Kidney (tissue), 13 donors: ENCODE measurements at regions not wholly inside any gene's neighbourhood (a gene's known extent, or its start where the extent isn't known, plus 50 kb on each side); places are given as distances from the start of the nearest gene placed in this dataset.
A peak's percentile ranks its signal among the peaks of the same experiment; 100 is the strongest.
"Not testable (repeated sequence)": the region's sequence is repeated elsewhere in the genome, so short reads cannot be mapped to it uniquely, and the experiment has no call there.

Source experiments
- DNase-seq, 5 donors: peaks; one replicate each; pipeline ENCODE4 v3.0.0-alpha.2; 2013 to 2020
- FAIRE-seq: peaks from 2 replicates; lab custom pipeline; 2012; peaks lifted over from hg19 to GRCh38; lab: Jason Lieb, UNC
- H3K27ac ChIP-seq, 2 donors: one replicate each; pipeline ENCODE4 v1.7.0; 2013; ENCODE audit warnings: low read depth in 2 of 2, low read length in 2 of 2, inconsistent platforms in 1 of 2
- H3K27me3 ChIP-seq: one replicate; pipeline ENCODE4 v1.7.1; 2013; ENCODE audit warnings: low read length, inconsistent platforms; ENCODE audit not compliant: control insufficient read depth, insufficient read depth
- H3K36me3 ChIP-seq, 3 donors: one replicate each; pipeline versions ENCODE4 v1.7.0 to v1.7.1; 2013; ENCODE audit warnings: low read length in 3 of 3, control low read depth in 1 of 3, inconsistent platforms in 1 of 3; ENCODE audit not compliant: insufficient read depth in 3 of 3, control insufficient read depth in 2 of 3
- H3K4me1 ChIP-seq, 3 donors: one replicate each; pipeline versions ENCODE4 v1.7.0 to v1.7.1; 2013; ENCODE audit warnings: low read length in 3 of 3, inconsistent platforms in 1 of 3, low read depth in 1 of 3; ENCODE audit not compliant: control insufficient read depth in 2 of 3, insufficient read depth in 2 of 3
- H3K4me3 ChIP-seq, 3 donors: one replicate each; pipeline versions ENCODE4 v1.7.0 to v1.8.1; 2013; ENCODE audit warnings: low read length in 3 of 3, control low read depth in 1 of 3, inconsistent platforms in 1 of 3
- H3K9ac ChIP-seq, 3 donors: one replicate each; pipeline versions ENCODE4 v1.7.0 to v1.7.1; 2013; ENCODE audit warnings: low read length in 3 of 3, control low read depth in 1 of 3, inconsistent platforms in 1 of 3
- H3K9me3 ChIP-seq, 3 donors: one replicate each; pipeline versions ENCODE4 v1.7.0 to v1.7.1; 2013; ENCODE audit warnings: low read length in 3 of 3, control low read depth in 1 of 3, inconsistent platforms in 1 of 3; ENCODE audit not compliant: control insufficient read depth in 2 of 3, insufficient read depth in 1 of 3
- intact Hi-C: fragments of 100-400 bp; cut with DNase I; formaldehyde crosslinking; loops from one replicate; pipeline ENCODE4 v1.11.1; 2022
- TF ChIP-seq, protein P1 (sequence below): IDR thresholded peaks from 3 replicates; pipeline ENCODE4 v1.5.1; 2012; ENCODE audit warnings: mild to moderate bottlenecking, moderate library complexity, borderline replicate concordance; ENCODE audit not compliant: insufficient read depth; ENCODE audit errors: extremely low read depth
- donor health status: control.
- donor health status: control.
- donor health status: control.
- donor health status: control.
- donor health status: control.
- donor health status: DM: yes; HTN: yes; CAD: no.
- donor health status: Normal renal cell carcinoma (clear cell type).

DNA sequence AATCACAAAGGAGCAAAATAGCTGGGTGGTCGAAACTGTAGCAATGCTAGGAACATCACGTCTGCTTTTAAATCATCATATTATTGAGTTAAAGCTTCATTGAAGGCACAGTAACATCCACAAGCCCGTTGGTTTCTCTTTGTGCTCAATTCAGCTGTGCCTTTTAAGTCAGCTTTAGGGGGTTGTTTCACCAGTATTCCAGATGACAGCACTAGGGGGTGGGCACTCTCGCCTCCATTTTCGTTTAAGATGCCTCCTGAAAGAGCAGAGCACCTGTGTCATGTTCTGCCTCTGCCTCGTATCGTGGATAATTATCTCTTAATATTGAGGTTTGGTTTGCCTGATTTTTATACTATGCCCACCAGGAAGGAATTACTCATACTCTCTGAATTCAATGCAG lies 139.8 kb upstream of the PTBP2 start:
- TF ChIP-seq, protein P1, sequence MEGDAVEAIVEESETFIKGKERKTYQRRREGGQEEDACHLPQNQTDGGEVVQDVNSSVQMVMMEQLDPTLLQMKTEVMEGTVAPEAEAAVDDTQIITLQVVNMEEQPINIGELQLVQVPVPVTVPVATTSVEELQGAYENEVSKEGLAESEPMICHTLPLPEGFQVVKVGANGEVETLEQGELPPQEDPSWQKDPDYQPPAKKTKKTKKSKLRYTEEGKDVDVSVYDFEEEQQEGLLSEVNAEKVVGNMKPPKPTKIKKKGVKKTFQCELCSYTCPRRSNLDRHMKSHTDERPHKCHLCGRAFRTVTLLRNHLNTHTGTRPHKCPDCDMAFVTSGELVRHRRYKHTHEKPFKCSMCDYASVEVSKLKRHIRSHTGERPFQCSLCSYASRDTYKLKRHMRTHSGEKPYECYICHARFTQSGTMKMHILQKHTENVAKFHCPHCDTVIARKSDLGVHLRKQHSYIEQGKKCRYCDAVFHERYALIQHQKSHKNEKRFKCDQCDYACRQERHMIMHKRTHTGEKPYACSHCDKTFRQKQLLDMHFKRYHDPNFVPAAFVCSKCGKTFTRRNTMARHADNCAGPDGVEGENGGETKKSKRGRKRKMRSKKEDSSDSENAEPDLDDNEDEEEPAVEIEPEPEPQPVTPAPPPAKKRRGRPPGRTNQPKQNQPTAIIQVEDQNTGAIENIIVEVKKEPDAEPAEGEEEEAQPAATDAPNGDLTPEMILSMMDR = no peak
- Histone ChIP-seq H3K9ac (no peak overlapping the region), H3K9me3 (no peaks in the 10 kb centered on the region), H3K36me3 (no peaks in the 10 kb centered on the region), H3K27me3 (no peaks in the 10 kb centered on the region), H3K27ac (no peak overlapping the region), H3K4me1 (no peaks in the 10 kb centered on the region), H3K4me3 (no peak overlapping the region)
- intact Hi-C loops = no loop called here
- no peak for DNase-seq
- FAIRE-seq = no peak

DNA sequence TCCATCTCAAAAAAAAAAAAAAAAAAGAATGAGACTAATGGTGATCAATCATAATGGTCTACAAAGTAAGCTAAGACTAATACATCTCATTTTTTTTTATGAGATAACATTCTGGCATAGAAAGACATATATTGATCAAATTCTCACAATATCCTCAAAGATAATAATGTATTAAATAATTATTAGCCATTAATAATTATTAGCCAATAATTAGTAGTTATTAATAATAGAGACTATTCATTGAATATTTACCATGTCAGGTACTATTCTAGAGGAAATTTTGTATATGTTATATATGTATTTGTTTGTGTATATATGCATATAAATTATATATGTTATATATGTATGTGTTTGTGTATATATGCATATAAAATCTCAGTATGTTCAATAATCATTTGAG lies 137.7 kb upstream of the PTBP2 start:
- FAIRE-seq (peak; percentile 91), DNase-seq (no peak)
- Histone ChIP-seq H3K27ac (no peak overlapping the region), H3K9me3 (no peaks in the 10 kb centered on the region), H3K4me1 (no peaks in the 10 kb centered on the region), H3K9ac (no peak overlapping the region), H3K36me3 (no peaks in the 10 kb centered on the region), H3K4me3 (no peak overlapping the region), H3K27me3 (no peaks in the 10 kb centered on the region)
- TF ChIP-seq, protein P1 = no peak
- intact Hi-C loops = no loop called here

DNA sequence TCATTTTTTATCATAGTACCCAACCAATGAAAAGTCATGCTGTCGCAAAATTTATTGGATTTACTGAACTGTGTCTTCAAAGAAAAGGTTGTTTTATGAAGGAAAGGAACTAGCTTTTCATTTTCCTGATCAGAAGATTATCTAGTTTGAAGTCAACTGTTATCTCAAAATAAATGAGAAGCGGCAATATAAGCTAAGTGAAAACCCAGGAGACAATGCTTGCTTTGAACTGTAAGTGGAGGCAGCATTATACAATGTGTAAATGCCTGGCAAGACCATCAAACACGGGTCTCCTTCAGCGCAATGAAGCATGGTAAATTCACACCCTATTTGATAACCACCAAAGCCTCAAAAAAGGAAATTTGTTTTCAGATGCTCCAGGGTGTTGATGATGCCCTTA lies 134.4 kb upstream of the PTBP2 start:
- TF ChIP-seq, protein P1 = no peak
- intact Hi-C loops = no loop called here

DNA sequence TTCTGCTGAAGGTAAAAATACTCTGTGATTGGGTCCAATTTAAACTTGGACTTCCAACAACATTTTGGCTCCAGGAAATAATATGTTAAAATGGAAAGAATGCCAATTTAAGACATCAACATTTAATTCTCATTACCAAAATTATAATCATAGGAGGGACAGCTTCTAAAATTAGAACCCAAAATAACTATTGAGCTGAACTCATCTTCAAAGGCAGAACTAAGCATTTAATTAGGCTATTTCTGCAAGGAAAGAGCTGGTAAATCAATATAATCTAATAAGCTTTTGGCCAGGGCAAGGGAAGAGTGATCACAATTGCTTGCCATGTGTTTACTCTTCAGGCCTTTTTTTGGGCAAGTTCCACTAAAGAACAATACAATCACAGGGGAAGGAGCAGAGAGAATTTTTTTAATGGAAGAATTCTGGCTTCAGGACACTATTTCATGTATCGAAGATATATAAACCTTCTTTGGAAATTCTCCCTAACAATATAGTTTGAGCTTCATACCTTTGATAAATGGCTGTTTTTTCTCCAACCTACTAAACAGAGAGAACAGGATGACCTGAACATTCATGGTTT lies 133.1 kb upstream of the PTBP2 start:
- Histone ChIP-seq H3K9ac (no peak overlapping the region), H3K4me1 (no peaks in the 10 kb centered on the region), H3K27me3 (no peaks in the 10 kb centered on the region), H3K4me3 (no peak overlapping the region), H3K27ac (no peak overlapping the region), H3K9me3 (no peaks in the 10 kb centered on the region), H3K36me3 (no peaks in the 10 kb centered on the region)
- intact Hi-C loops = no loop called here
- FAIRE-seq = no peak
- TF ChIP-seq, protein P1 = no peak
- no peak for DNase-seq

More for the DNA sequence above, 134.4 kb upstream of the PTBP2 start:
- H3K9ac ChIP-seq = no peak overlapping the region
- H3K36me3 ChIP-seq = no peaks in the 10 kb centered on the region
- no peak overlapping the region for H3K4me3 ChIP-seq
- H3K9me3 ChIP-seq = no peaks in the 10 kb centered on the region
- no peak overlapping the region for H3K27ac ChIP-seq
- no peaks in the 10 kb centered on the region for H3K27me3 ChIP-seq
- DNase-seq = no peak
- no peaks in the 10 kb centered on the region for H3K4me1 ChIP-seq
- no peak for FAIRE-seq

DNA sequence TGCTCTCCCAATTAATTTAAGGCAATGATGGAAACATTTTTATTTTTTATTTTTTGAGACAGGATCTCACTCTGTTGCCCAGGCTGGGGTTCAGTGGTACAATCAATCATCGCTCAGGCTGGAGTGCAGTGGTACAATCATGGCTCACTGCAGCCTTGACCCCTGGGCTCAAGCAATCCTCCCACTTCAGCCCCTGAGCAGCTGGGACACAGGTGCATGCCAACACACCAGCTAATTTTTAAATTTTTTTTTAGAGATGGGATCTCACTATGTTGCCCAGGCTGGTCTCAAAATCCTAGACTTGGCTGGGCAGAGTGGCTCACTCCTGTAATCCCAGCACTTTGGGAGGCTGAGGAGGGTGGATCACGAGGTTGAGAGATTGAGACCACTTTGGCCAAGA lies 126.1 kb upstream of the PTBP2 start:
- DNase-seq, H3K4me3 ChIP-seq, FAIRE-seq: not testable (repeated sequence)

More for the DNA sequence above, 126.1 kb upstream of the PTBP2 start:
- H3K27me3 ChIP-seq, H3K9me3 ChIP-seq, H3K9ac ChIP-seq, H3K4me1 ChIP-seq, H3K27ac ChIP-seq, H3K36me3 ChIP-seq, intact Hi-C loops: not testable (repeated sequence)
